ENCODE measurements at regions not wholly inside any gene's neighbourhood (a gene's known extent, or its start where the extent isn't known, plus 50 kb on each side); places are given as distances from the start of the nearest gene placed in this dataset.

DNA sequence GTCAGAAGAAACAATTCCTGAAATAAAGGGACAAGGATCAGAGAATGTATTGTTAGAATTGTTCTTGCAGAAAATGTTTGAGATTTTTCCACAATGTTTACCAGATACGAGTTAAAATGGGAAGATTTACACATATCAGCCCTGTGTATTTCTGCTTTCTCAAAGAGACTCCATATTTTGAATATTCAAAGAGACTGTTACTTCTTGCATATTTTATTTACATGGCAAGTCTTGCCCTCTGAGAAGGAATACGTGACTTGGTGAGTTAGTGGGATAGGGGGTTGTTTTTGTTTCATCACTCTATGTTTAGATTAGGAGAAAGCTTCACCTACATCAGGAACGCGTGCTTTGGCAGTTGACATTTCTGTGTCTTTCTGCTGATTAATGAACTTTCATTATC is 56.1 kb upstream of the ZDHHC17 start:
- TF ChIP-seq ZNF274 (IDR thresholded peaks at IDR 0.05; ENCODE audit: low read depth, low read length) = no peak
- no peak for TF ChIP-seq YY1 (IDR thresholded peaks at IDR 0.05; ENCODE audit: insufficient read depth, insufficient read length)
